Esophagus muscularis mucosa (tissue), 4 donors: ENCODE measurements at regions not wholly inside any gene's neighbourhood (a gene's known extent, or its start where the extent isn't known, plus 50 kb on each side); places are given as distances from the start of the nearest gene placed in this dataset.

Experiments
- DNase-seq: peaks from one replicate; pipeline ENCODE4 v3.0.0-alpha.2; 2017; ENCODE audit errors: extremely low spot score
- H3K27ac ChIP-seq, 4 donors: fragments of 200-600 bp; sonication (generic); replicated peaks in 1 of 4; 1 replicate in 3 of 4; 2 replicates in 1 of 4; pipeline ENCODE4 v1.5.1; 2016 to 2019; ENCODE audit warnings: mild to moderate bottlenecking in 1 of 4
- H3K27me3 ChIP-seq, 4 donors: fragments of 200-600 bp; sonication (generic); one replicate each; pipeline versions ENCODE4 v1.5.1 to v1.6.0; 2016 to 2019
- H3K36me3 ChIP-seq, 4 donors: fragments of 200-600 bp; sonication (generic); one replicate each; pipeline ENCODE4 v1.5.1; 2016 to 2019
- H3K4me1 ChIP-seq, 4 donors: fragments of 200-600 bp; sonication (generic); one replicate each; pipeline ENCODE4 v1.5.1; 2016 to 2019
- H3K4me3 ChIP-seq, 4 donors: fragments of 200-600 bp; sonication (generic); 1 replicate in 2 of 4; 2 replicates in 2 of 4; pipeline ENCODE4 v1.5.1; 2016 to 2019; ENCODE audit warnings: mild to moderate bottlenecking in 4 of 4, moderate library complexity in 1 of 4
- H3K9me3 ChIP-seq, 4 donors: fragments of 200-600 bp; sonication (generic); 1 replicate in 3 of 4; 2 replicates in 1 of 4; pipeline ENCODE4 v1.5.1; 2016 to 2019
- EP300 ChIP-seq: sonication (generic); formaldehyde crosslinking; IDR thresholded peaks from one replicate; pipeline ENCODE4 v1.6.1; 2017; ENCODE audit warnings: antibody characterized with exemption
- POLR2A ChIP-seq: fragments of 450-650 bp; IDR thresholded peaks from one replicate; pipeline ENCODE4 v1.6.1; 2017; ENCODE audit warnings: antibody characterized with exemption, moderate library complexity, mild to moderate bottlenecking, low read depth
- POLR2AphosphoS5 ChIP-seq, 2 donors: sonication (generic); formaldehyde crosslinking; IDR thresholded peaks; one replicate each; pipeline ENCODE4 v1.6.1; 2017; ENCODE audit warnings: antibody characterized with exemption in 2 of 2
- WGBS: methylation state at CpG from one replicate; pipeline ENCODE4 v1.1.5; 2018; 5-methylcytosine and 5-hydroxymethylcytosine counted together
- intact Hi-C: fragments of 100-400 bp; cut with DNase I; formaldehyde crosslinking; loops from one replicate; pipeline ENCODE4 v1.15.1; 2023
- TF ChIP-seq, protein P1 (sequence below), 3 experiments: fragments of 200-600 bp in 2 of 3; fragments of 450-650 bp in 1 of 3; sonication (generic) in 2 of 3; IDR thresholded peaks; one replicate each; pipeline ENCODE4 v1.5.1; 2017 to 2019; ENCODE audit warnings: antibody characterized with exemption in 3 of 3, mild to moderate bottlenecking in 2 of 3, moderate library complexity in 1 of 3

GRCh38 chr5:171682801-171683200 is 102.8 kb upstream of the SMIM23 start:
- intact Hi-C loops: no loop called here
- no peaks in the 10 kb centered on the region for H3K9me3 ChIP-seq
- H3K4me3 ChIP-seq: no peak overlapping the region
- H3K36me3 ChIP-seq: no peaks in the 10 kb centered on the region
- H3K4me1 ChIP-seq: peaks cover 0 to 6% (median 1%) of the 10 kb centered on the region in 4 donors
- 83% methylated on average over 9 of the region's 9 CpGs for WGBS
- DNase-seq: no peak
- no peak overlapping the region for H3K27ac ChIP-seq
- peaks cover 0 to 39% (median 0%) of the 10 kb centered on the region in 4 donors for H3K27me3 ChIP-seq
- TF ChIP-seq POLR2AphosphoS5 (IDR thresholded peaks at IDR 0.05) (no peak), POLR2A (no peak), EP300 (no peak)
- TF ChIP-seq, protein P1, sequence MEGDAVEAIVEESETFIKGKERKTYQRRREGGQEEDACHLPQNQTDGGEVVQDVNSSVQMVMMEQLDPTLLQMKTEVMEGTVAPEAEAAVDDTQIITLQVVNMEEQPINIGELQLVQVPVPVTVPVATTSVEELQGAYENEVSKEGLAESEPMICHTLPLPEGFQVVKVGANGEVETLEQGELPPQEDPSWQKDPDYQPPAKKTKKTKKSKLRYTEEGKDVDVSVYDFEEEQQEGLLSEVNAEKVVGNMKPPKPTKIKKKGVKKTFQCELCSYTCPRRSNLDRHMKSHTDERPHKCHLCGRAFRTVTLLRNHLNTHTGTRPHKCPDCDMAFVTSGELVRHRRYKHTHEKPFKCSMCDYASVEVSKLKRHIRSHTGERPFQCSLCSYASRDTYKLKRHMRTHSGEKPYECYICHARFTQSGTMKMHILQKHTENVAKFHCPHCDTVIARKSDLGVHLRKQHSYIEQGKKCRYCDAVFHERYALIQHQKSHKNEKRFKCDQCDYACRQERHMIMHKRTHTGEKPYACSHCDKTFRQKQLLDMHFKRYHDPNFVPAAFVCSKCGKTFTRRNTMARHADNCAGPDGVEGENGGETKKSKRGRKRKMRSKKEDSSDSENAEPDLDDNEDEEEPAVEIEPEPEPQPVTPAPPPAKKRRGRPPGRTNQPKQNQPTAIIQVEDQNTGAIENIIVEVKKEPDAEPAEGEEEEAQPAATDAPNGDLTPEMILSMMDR (IDR thresholded peaks at IDR 0.05): no peak

DNA sequence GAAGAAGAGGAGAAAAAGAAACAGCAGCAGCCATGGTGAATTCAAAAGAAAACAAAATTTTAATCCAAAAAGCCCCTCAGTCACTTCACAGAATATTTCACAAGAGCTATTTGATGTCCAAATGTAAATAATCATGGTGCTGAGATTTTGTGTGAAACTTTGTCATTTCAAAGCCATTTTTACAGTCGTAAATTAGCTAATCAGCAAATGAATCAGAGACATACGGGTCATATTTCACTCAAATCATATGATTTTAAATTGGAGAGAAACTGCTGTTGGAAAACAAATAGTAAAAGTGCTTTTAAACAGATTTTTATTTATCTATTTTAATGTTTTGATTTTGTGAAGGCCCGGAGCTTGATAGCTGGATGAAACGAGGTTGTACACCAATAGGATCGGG is 101.4 kb upstream of the SMIM23 start:
- Histone ChIP-seq H3K4me3 (no peak overlapping the region), H3K27me3 (peaks cover 0 to 39% (median 0%) of the 10 kb centered on the region in 4 donors), H3K4me1 (peaks cover 0 to 2% (median 0%) of the 10 kb centered on the region in 4 donors), H3K36me3 (no peaks in the 10 kb centered on the region), H3K27ac (no peak overlapping the region), H3K9me3 (no peaks in the 10 kb centered on the region)
- TF ChIP-seq POLR2AphosphoS5 (IDR thresholded peaks at IDR 0.05) (no peak), POLR2A (no peak), EP300 (no peak)
- TF ChIP-seq, protein P1 (IDR thresholded peaks at IDR 0.05): no peak
- WGBS: 94% methylated on average over 5 of the region's 5 CpGs
- no peak for DNase-seq
- intact Hi-C loops: no loop called here

DNA sequence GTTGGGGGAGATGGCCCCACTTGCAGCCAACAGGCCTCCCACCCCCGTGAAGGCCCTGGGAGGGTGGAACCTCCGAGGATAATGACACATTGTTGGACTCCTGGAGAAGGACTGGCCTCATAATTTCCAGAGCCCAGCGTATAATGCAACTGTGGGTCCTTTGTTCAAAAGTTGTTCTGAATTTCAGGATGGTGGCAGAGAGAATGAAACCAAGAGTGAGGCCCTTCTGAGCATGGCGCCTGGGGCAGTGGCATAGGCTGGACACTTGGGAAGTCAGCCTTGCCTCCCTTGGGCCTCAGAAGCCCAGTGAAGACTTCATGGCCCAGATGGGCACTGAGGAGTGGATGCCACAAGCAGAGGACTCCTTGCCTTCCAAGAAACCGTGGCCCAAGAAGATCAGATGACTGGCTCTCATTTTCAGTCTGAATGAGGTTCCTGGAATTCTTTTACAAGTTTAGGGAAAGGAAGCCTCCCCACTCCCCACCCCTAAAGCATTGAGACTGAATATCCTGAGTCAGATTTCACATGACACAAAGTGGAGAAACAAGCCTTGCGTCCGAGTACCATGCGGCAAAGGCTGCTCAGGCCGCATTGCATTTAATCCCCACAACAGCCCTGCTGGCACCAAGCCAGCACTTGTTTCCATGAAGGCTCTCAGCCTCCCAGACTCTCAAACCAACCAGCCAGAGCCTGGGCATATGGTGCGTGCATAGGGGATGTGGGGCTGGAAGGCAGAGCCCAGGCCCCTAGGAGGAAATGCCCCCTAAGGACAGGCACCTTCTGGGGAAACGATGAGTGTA is 96.7 kb upstream of the SMIM23 start:
- no peaks in the 10 kb centered on the region for H3K36me3 ChIP-seq
- no peak for TF ChIP-seq EP300
- TF ChIP-seq POLR2A: no peak
- TF ChIP-seq, protein P1 (IDR thresholded peaks at IDR 0.05): no peak
- TF ChIP-seq POLR2AphosphoS5 (IDR thresholded peaks at IDR 0.05): no peak
- H3K9me3 ChIP-seq: no peaks in the 10 kb centered on the region
- H3K27ac ChIP-seq: no peak overlapping the region
- no peak overlapping the region for H3K4me3 ChIP-seq
- peaks cover 0 to 11% (median 0%) of the 10 kb centered on the region in 4 donors for H3K27me3 ChIP-seq
- intact Hi-C loops: no loop called here
- peaks cover 0 to 4% (median 0%) of the 10 kb centered on the region in 4 donors for H3K4me1 ChIP-seq
- 79% methylated on average over 11 of the region's 11 CpGs for WGBS
- DNase-seq: no peak

- H3K27me3 ChIP-seq: peaks cover 0 to 16% (median 0%) of the 10 kb centered on the region in 4 donors
- intact Hi-C loops: no loop called here
- no peak for DNase-seq
- no peak for TF ChIP-seq POLR2AphosphoS5 (IDR thresholded peaks at IDR 0.05)
- TF ChIP-seq, protein P1 (IDR thresholded peaks at IDR 0.05): no peak
- TF ChIP-seq EP300: no peak
- no peak for TF ChIP-seq POLR2A
- H3K4me1 ChIP-seq: peaks cover 0 to 4% (median 0%) of the 10 kb centered on the region in 4 donors
- no peaks in the 10 kb centered on the region for H3K9me3 ChIP-seq
- no peak overlapping the region for H3K27ac ChIP-seq
- no peak overlapping the region for H3K4me3 ChIP-seq
- H3K36me3 ChIP-seq: no peaks in the 10 kb centered on the region
Observed at GRCh38 chr5:171689853-171690417, 95.7 kb upstream of the SMIM23 start.
